Transverse colon (tissue), 4 donors: ENCODE measurements at regions not wholly inside any gene's neighbourhood (a gene's known extent, or its start where the extent isn't known, plus 50 kb on each side); places are given as distances from the start of the nearest gene placed in this dataset.
"Not testable (repeated sequence)": the region's sequence is repeated elsewhere in the genome, so short reads cannot be mapped to it uniquely, and the experiment has no call there.

Experiments
- DNase-seq: peaks from one replicate; pipeline ENCODE4 v3.0.0-alpha.2; 2019
- H3K27ac ChIP-seq, 4 donors: fragments of 200-600 bp; sonication (generic); 2 replicates each; pipeline ENCODE4 v1.5.1; 2016 to 2018; ENCODE audit warnings: inconsistent platforms in 4 of 4
- H3K27me3 ChIP-seq: fragments of 200-600 bp; sonication (generic); 2 replicates; pipeline ENCODE4 v1.5.1; 2017; ENCODE audit warnings: inconsistent platforms
- H3K36me3 ChIP-seq, 4 donors: fragments of 200-600 bp; sonication (generic); 2 replicates each; pipeline ENCODE4 v1.5.1; 2017 to 2019; ENCODE audit warnings: inconsistent platforms in 4 of 4
- H3K4me1 ChIP-seq, 4 donors: fragments of 200-600 bp; sonication (generic); 2 replicates each; pipeline ENCODE4 v1.5.1; 2017 to 2020; ENCODE audit warnings: inconsistent platforms in 4 of 4
- H3K4me3 ChIP-seq, 4 donors: fragments of 200-600 bp; sonication (generic); 1 replicate in 1 of 4; 2 replicates in 3 of 4; pipeline versions ENCODE4 v1.5.1 to v1.6.1; 2017 to 2019; ENCODE audit warnings: inconsistent platforms in 4 of 4
- H3K9me3 ChIP-seq, 2 donors: fragments of 200-600 bp; sonication (generic); 2 replicates each; pipeline ENCODE4 v1.5.1; 2017 to 2019; ENCODE audit warnings: inconsistent platforms in 2 of 2
- CTCF ChIP-seq, 5 experiments: fragments of 200-600 bp in 3 of 5; fragments of 450-650 bp in 2 of 5; sonication (generic) in 3 of 5; IDR thresholded peaks; 1 replicate in 2 of 5; 2 replicates in 3 of 5; pipeline ENCODE4 v1.5.1; 2016 to 2017; ENCODE audit warnings: antibody characterized with exemption in 5 of 5, inconsistent platforms in 3 of 5, mild to moderate bottlenecking in 2 of 5, moderate library complexity in 1 of 5
- EP300 ChIP-seq: sonication (generic); formaldehyde crosslinking; IDR thresholded peaks from one replicate; pipeline ENCODE4 v1.6.1; 2017; ENCODE audit warnings: antibody characterized with exemption, low read depth
- POLR2A ChIP-seq: fragments of 450-650 bp; IDR thresholded peaks from one replicate; pipeline ENCODE4 v1.6.1; 2016; ENCODE audit warnings: antibody characterized with exemption, mild to moderate bottlenecking, moderate library complexity
- POLR2AphosphoS5 ChIP-seq, 3 donors: sonication (generic); formaldehyde crosslinking; IDR thresholded peaks; one replicate each; pipeline ENCODE4 v1.6.1; 2016; ENCODE audit warnings: antibody characterized with exemption in 3 of 3
- WGBS, 2 donors: methylation state at CpG; one replicate each; pipeline ENCODE4 v1.1.5; 2018; ENCODE audit warnings: low coverage in 1 of 2; 5-methylcytosine and 5-hydroxymethylcytosine counted together
- in situ Hi-C, 4 donors: fragments of 200-750 bp; cut with MboI; loops; one replicate each; pipeline versions ENCODE4 v1.15.0 to v1.15.1; 2017; ENCODE audit warnings: low sequenced_read_pairs in 3 of 4, low pct_ligation_motif_present in 1 of 4, low pct_unique_long_range_greater_than_20kb in 1 of 4
- intact Hi-C: fragments of 100-400 bp; cut with DNase I; formaldehyde crosslinking; loops from one replicate; pipeline ENCODE4 v1.15.1; 2023; ENCODE audit warnings: low total_unique reads

GRCh38 chr4:36601864-36602495, 320.6 kb downstream of the DTHD1 start:
- in situ Hi-C loops, result no loop called here
- 63 to 71% methylated on average over 1 to 3 of the region's 3 CpGs for WGBS, 2 donors
- no peak for TF ChIP-seq EP300
- no peak for TF ChIP-seq CTCF (IDR thresholded peaks at IDR 0.05)
- no peak for TF ChIP-seq POLR2AphosphoS5 (IDR thresholded peaks at IDR 0.05)
- TF ChIP-seq POLR2A, result no peak

GRCh38 chr4:36609661-36610060, 328.2 kb downstream of the DTHD1 start:
- Histone ChIP-seq H3K27me3 (no peaks in the 10 kb centered on the region), H3K4me1 (no peaks in the 10 kb centered on the region), H3K4me3 (no peak overlapping the region), H3K27ac (no peak overlapping the region), H3K9me3 (no peaks in the 10 kb centered on the region), H3K36me3 (no peaks in the 10 kb centered on the region)
- in situ Hi-C loops (no loop called here), intact Hi-C loops (no loop called here)
- 29 to 81% methylated on average over 1 of the region's 1 CpG for WGBS, 2 donors
- TF ChIP-seq POLR2AphosphoS5 (IDR thresholded peaks at IDR 0.05) (no peak), EP300 (no peak), POLR2A (no peak), CTCF (IDR thresholded peaks at IDR 0.05) (no peak)
- no peak for DNase-seq

More at GRCh38 chr4:36601864-36602495, 320.6 kb downstream of the DTHD1 start:
- DNase-seq, result no peak
- H3K4me3 ChIP-seq, result no peak overlapping the region
- no peak overlapping the region for H3K27ac ChIP-seq
- intact Hi-C loops, result no loop called here
- no peaks in the 10 kb centered on the region for H3K36me3 ChIP-seq
- no peaks in the 10 kb centered on the region for H3K4me1 ChIP-seq
- H3K27me3 ChIP-seq, result no peaks in the 10 kb centered on the region
- H3K9me3 ChIP-seq, result no peaks in the 10 kb centered on the region

GRCh38 chr4:36610628-36611027, 329.2 kb downstream of the DTHD1 start:
- H3K27ac ChIP-seq, result no peak overlapping the region
- no peak for DNase-seq
- no peaks in the 10 kb centered on the region for H3K36me3 ChIP-seq
- no peaks in the 10 kb centered on the region for H3K27me3 ChIP-seq
- no peaks in the 10 kb centered on the region for H3K9me3 ChIP-seq
- 70% methylated on average over 2 of the region's 2 CpGs; no CpG with 5 or more reads in 1 of the 2 donors for WGBS, 2 donors
- no peaks in the 10 kb centered on the region for H3K4me1 ChIP-seq
- intact Hi-C loops (no loop called here), in situ Hi-C loops (no loop called here)
- no peak for TF ChIP-seq POLR2AphosphoS5 (IDR thresholded peaks at IDR 0.05)
- no peak for TF ChIP-seq EP300
- TF ChIP-seq CTCF (IDR thresholded peaks at IDR 0.05), result no peak
- TF ChIP-seq POLR2A, result no peak
- H3K4me3 ChIP-seq, result no peak overlapping the region

- intact Hi-C loops, H3K4me1 ChIP-seq, H3K27ac ChIP-seq, H3K27me3 ChIP-seq, H3K4me3 ChIP-seq, H3K36me3 ChIP-seq, DNase-seq, in situ Hi-C loops, H3K9me3 ChIP-seq: not testable (repeated sequence)
- 58 to 88% methylated on average over 2 of the region's 2 CpGs for WGBS, 2 donors
Observed at GRCh38 chr4:36613142-36613541, 331.7 kb downstream of the DTHD1 start.

- no peak overlapping the region for H3K27ac ChIP-seq
- intact Hi-C loops (no loop called here), in situ Hi-C loops (no loop called here)
- no peaks in the 10 kb centered on the region for H3K27me3 ChIP-seq
- no peak overlapping the region for H3K4me3 ChIP-seq
- DNase-seq, result no peak
- no peaks in the 10 kb centered on the region for H3K36me3 ChIP-seq
- no peaks in the 10 kb centered on the region for H3K4me1 ChIP-seq
- WGBS, 2 donors, result 74 to 89% methylated on average over 3 of the region's 3 CpGs
- no peak for TF ChIP-seq EP300
- TF ChIP-seq CTCF (IDR thresholded peaks at IDR 0.05), result no peak
- no peak for TF ChIP-seq POLR2A
- no peak for TF ChIP-seq POLR2AphosphoS5 (IDR thresholded peaks at IDR 0.05)
- H3K9me3 ChIP-seq, result no peaks in the 10 kb centered on the region
Observed at GRCh38 chr4:36614011-36614410, 332.6 kb downstream of the DTHD1 start.
